ENCODE measurements at regions not wholly inside any gene's neighbourhood (a gene's known extent, or its start where the extent isn't known, plus 50 kb on each side); places are given as distances from the start of the nearest gene placed in this dataset.

DNA sequence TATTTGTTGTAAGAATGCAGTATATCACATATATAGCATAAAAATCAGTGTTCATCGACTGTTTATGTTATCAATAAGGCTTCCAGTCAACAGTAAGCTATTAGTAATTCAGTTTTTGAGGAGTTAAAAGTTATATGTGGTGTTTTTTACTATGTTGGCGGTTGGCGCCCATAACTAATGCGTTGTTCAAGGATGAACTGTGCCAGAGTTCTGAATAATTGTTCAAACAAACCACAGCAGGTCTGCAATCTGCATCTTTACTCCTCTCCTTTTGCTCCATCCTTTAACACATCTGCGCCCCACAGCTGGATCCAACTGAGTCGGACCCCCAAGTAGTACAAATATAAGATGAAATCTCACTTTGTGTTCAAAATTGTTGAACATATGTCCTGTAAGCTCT is 836.1 kb downstream of the LTN1 start:
- TF ChIP-seq EZH2phosphoT487 (IDR thresholded peaks at IDR 0.05; ENCODE audit: insufficient read depth, low read depth) (no peak), EZH2 (IDR thresholded peaks at IDR 0.05; ENCODE audit: insufficient read depth, poor library complexity, severe bottlenecking) (no peak)
- Histone ChIP-seq H3F3A (ENCODE audit: insufficient read depth) (no peaks in the 10 kb centered on the region), H3K36me3 (ENCODE audit: low read depth) (no peaks in the 10 kb centered on the region), H3K9me2 (ENCODE audit: insufficient read depth) (no peaks in the 10 kb centered on the region), H3K79me2 (ENCODE audit: insufficient read depth) (no peaks in the 10 kb centered on the region), H2AFZ (no peak overlapping the region), H4K20me1 (ENCODE audit: insufficient read depth) (no peaks in the 10 kb centered on the region), H3K4me3 (no peak overlapping the region), H3K27ac (no peak overlapping the region), H3K4me1 (ENCODE audit: insufficient read depth) (no peaks in the 10 kb centered on the region), H3K4me2 (ENCODE audit: unreplicated experiment) (no peak overlapping the region), H3K27me3 (replicated peaks; ENCODE audit: insufficient read depth) (no peaks in the 10 kb centered on the region), H3K9ac (no peak overlapping the region), H3K9me3 (ENCODE audit: low read depth) (no peaks in the 10 kb centered on the region)
- in situ Hi-C loops (cut with MboI): no loop called here
- DNase-seq: no peak
- 84 to 85% methylated on average over 6 of the region's 6 CpGs for WGBS, 2 experiments (ENCODE audit: low coverage in 1 of 2, low lambda C conversion rate in 2 of 2, missing lambda C conversion rate in 2 of 2)

- H4K20me1 ChIP-seq (ENCODE audit: insufficient read depth): no peaks in the 10 kb centered on the region
- DNase-seq: no peak
- no peak overlapping the region for H2AFZ ChIP-seq
- H3K4me1 ChIP-seq (ENCODE audit: insufficient read depth): no peaks in the 10 kb centered on the region
- no peaks in the 10 kb centered on the region for H3K36me3 ChIP-seq (ENCODE audit: low read depth)
- H3K79me2 ChIP-seq (ENCODE audit: insufficient read depth): no peaks in the 10 kb centered on the region
- H3K27me3 ChIP-seq (replicated peaks; ENCODE audit: insufficient read depth): no peaks in the 10 kb centered on the region
- in situ Hi-C loops (cut with MboI): no loop called here
- no peak overlapping the region for H3K27ac ChIP-seq
- no peaks in the 10 kb centered on the region for H3F3A ChIP-seq (ENCODE audit: insufficient read depth)
- WGBS, 2 experiments (ENCODE audit: low coverage in 1 of 2, low lambda C conversion rate in 2 of 2, missing lambda C conversion rate in 2 of 2): 80 to 89% methylated on average over 4 of the region's 4 CpGs
- TF ChIP-seq EZH2 (IDR thresholded peaks at IDR 0.05; ENCODE audit: insufficient read depth, poor library complexity, severe bottlenecking): no peak
- no peak for TF ChIP-seq EZH2phosphoT487 (IDR thresholded peaks at IDR 0.05; ENCODE audit: insufficient read depth, low read depth)
- H3K4me3 ChIP-seq: no peak overlapping the region
- H3K4me2 ChIP-seq (ENCODE audit: unreplicated experiment): no peak overlapping the region
- no peak overlapping the region for H3K9ac ChIP-seq
- no peaks in the 10 kb centered on the region for H3K9me2 ChIP-seq (ENCODE audit: insufficient read depth)
- H3K9me3 ChIP-seq (ENCODE audit: low read depth): no peaks in the 10 kb centered on the region
Measured at GRCh38 chr21:28154121-28154520, 838.6 kb downstream of the LTN1 start.

GRCh38 chr21:28152732-28153131 is 839.9 kb downstream of the LTN1 start:
- Histone ChIP-seq H3K4me3 (no peak overlapping the region), H3K79me2 (ENCODE audit: insufficient read depth) (no peaks in the 10 kb centered on the region), H3K9ac (no peak overlapping the region), H3K9me3 (ENCODE audit: low read depth) (no peaks in the 10 kb centered on the region), H4K20me1 (ENCODE audit: insufficient read depth) (no peaks in the 10 kb centered on the region), H3F3A (ENCODE audit: insufficient read depth) (no peaks in the 10 kb centered on the region), H3K4me1 (ENCODE audit: insufficient read depth) (no peaks in the 10 kb centered on the region), H3K36me3 (ENCODE audit: low read depth) (no peaks in the 10 kb centered on the region), H3K27ac (no peak overlapping the region), H2AFZ (no peak overlapping the region), H3K9me2 (ENCODE audit: insufficient read depth) (no peaks in the 10 kb centered on the region), H3K27me3 (replicated peaks; ENCODE audit: insufficient read depth) (no peaks in the 10 kb centered on the region), H3K4me2 (ENCODE audit: unreplicated experiment) (no peak overlapping the region)
- WGBS, 2 experiments (ENCODE audit: low coverage in 1 of 2, low lambda C conversion rate in 2 of 2, missing lambda C conversion rate in 2 of 2): 56 to 57% methylated on average over 1 of the region's 1 CpG
- DNase-seq: no peak
- TF ChIP-seq EZH2 (IDR thresholded peaks at IDR 0.05; ENCODE audit: insufficient read depth, poor library complexity, severe bottlenecking) (no peak), EZH2phosphoT487 (IDR thresholded peaks at IDR 0.05; ENCODE audit: insufficient read depth, low read depth) (no peak)
- in situ Hi-C loops (cut with MboI): no loop called here

GRCh38 chr21:28151758-28152157 is 840.9 kb downstream of the LTN1 start:
- Histone ChIP-seq H3K4me2 (ENCODE audit: unreplicated experiment) (no peak overlapping the region), H3F3A (ENCODE audit: insufficient read depth) (no peaks in the 10 kb centered on the region), H3K4me1 (ENCODE audit: insufficient read depth) (no peaks in the 10 kb centered on the region), H2AFZ (no peak overlapping the region), H3K27ac (no peak overlapping the region), H3K27me3 (replicated peaks; ENCODE audit: insufficient read depth) (no peaks in the 10 kb centered on the region), H3K79me2 (ENCODE audit: insufficient read depth) (no peaks in the 10 kb centered on the region), H3K36me3 (ENCODE audit: low read depth) (no peaks in the 10 kb centered on the region), H3K4me3 (no peak overlapping the region), H3K9me2 (ENCODE audit: insufficient read depth) (no peaks in the 10 kb centered on the region), H4K20me1 (ENCODE audit: insufficient read depth) (no peaks in the 10 kb centered on the region), H3K9ac (no peak overlapping the region), H3K9me3 (ENCODE audit: low read depth) (no peaks in the 10 kb centered on the region)
- 54 to 60% methylated on average over 2 of the region's 2 CpGs for WGBS, 2 experiments (ENCODE audit: low coverage in 1 of 2, low lambda C conversion rate in 2 of 2, missing lambda C conversion rate in 2 of 2)
- in situ Hi-C loops (cut with MboI): no loop called here
- DNase-seq: no peak
- TF ChIP-seq EZH2phosphoT487 (IDR thresholded peaks at IDR 0.05; ENCODE audit: insufficient read depth, low read depth): no peak
- no peak for TF ChIP-seq EZH2 (IDR thresholded peaks at IDR 0.05; ENCODE audit: insufficient read depth, poor library complexity, severe bottlenecking)

- no peak overlapping the region for H3K4me3 ChIP-seq
- 97 to 98% methylated on average over 2 of the region's 2 CpGs for WGBS, 2 experiments (ENCODE audit: low coverage in 1 of 2, low lambda C conversion rate in 2 of 2, missing lambda C conversion rate in 2 of 2)
- in situ Hi-C loops (cut with MboI): no loop called here
Measured at GRCh38 chr21:28150778-28151177, 841.9 kb downstream of the LTN1 start.

More at GRCh38 chr21:28150778-28151177, 841.9 kb downstream of the LTN1 start:
- Histone ChIP-seq H3K4me2 (ENCODE audit: unreplicated experiment) (no peak overlapping the region), H3K4me1 (ENCODE audit: insufficient read depth) (no peaks in the 10 kb centered on the region), H3K36me3 (ENCODE audit: low read depth) (no peaks in the 10 kb centered on the region), H3K27me3 (replicated peaks; ENCODE audit: insufficient read depth) (no peaks in the 10 kb centered on the region), H3F3A (ENCODE audit: insufficient read depth) (no peaks in the 10 kb centered on the region), H3K79me2 (ENCODE audit: insufficient read depth) (no peaks in the 10 kb centered on the region), H3K27ac (no peak overlapping the region), H4K20me1 (ENCODE audit: insufficient read depth) (no peaks in the 10 kb centered on the region), H3K9ac (no peak overlapping the region), H3K9me3 (ENCODE audit: low read depth) (no peaks in the 10 kb centered on the region), H2AFZ (no peak overlapping the region), H3K9me2 (ENCODE audit: insufficient read depth) (no peaks in the 10 kb centered on the region)
- DNase-seq: no peak
- TF ChIP-seq EZH2phosphoT487 (IDR thresholded peaks at IDR 0.05; ENCODE audit: insufficient read depth, low read depth) (no peak), EZH2 (IDR thresholded peaks at IDR 0.05; ENCODE audit: insufficient read depth, poor library complexity, severe bottlenecking) (no peak)

All from GM23248 (cell line).